SW 1271 (cell line): ENCODE measurements at regions not wholly inside any gene's neighbourhood (a gene's known extent, or its start where the extent isn't known, plus 50 kb on each side); places are given as distances from the start of the nearest gene placed in this dataset.
"Not testable (repeated sequence)": the region's sequence is repeated elsewhere in the genome, so short reads cannot be mapped to it uniquely, and the experiment has no call there.

ENCODE experiments used
- DNase-seq, 2 experiments: peaks; one replicate each; lab custom pipeline; 2025; lab: John Stamatoyannopoulos, UW

DNA sequence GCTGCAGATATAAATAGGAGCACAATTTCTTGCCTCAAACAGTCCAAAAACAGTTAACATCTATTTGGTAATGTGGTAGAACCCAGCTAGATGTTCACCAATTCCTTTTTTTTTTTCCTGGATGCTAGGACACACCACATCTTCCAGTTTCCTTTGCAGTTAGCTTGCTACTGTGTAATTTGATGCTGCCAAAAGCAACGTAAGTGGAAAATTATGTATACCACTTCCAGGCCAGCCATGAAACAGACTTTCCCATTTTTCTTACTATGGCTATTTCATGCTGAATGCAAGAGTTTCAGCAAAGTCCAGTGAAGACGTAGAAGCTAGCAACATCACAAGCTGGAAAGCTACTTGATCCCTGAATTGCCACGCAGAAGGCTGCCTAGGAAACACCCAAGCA lies 667.2 kb downstream of the TLE1 start:
- no peak for DNase-seq

DNA sequence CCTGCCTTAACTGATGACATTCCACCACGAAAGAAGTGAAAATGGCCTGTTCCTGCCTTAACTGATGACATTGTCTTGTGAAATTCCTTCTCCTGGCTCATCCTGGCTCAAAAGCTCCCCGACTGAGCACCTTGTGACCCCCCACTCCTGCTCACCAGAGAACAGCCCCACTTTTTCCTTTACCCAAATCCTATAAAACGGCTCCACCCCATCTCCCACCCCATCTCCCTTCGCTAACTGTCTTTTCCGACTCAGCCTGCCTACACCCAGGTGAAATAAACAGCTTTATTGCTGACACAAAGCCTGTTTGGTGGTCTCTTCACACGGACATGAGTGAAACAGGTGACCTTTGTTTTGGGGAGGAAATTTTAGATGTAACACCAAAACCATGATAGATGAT lies 674.4 kb downstream of the TLE1 start:
- not testable (repeated sequence) for DNase-seq

DNA sequence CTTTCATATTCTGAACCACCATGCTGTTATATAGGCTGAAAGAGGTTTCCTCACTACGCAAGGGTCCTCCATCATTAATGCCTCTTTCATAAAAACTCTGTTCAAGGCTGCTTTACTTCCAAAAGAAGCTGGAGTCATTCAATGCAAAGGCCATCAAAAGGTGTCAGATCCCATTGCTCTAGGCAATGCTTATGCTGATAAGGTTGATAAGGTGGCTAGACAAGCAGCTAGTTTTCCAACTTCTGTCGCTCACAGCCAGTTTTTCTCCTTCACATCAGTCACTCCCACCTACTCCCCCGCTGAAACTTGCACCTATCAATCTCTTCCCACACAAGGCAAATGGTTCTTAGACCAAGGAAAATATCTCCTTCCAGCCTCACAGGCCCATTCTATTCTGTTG lies 676.2 kb downstream of the TLE1 start:
- DNase-seq: not testable (repeated sequence)

DNA sequence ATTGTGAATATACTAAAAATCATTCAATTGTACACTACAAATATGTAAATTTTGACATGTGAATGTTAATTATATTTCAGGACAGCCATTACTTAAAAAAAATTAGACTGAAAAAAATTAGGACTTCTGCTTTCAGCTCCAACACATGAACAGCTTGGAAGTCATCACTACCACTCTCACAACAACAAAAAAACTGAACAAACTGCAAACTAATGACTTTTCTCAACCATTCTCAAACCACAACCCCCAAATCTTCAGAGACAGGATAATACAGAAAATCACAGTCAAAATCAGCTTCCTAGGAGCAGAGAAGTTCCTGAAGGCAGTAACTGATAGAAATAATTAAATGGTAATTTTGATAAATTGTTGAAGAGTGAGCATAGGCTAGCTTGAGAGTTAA lies 686.4 kb downstream of the TLE1 start:
- DNase-seq: no peak

GRCh38 chr9:81002242-81002641 lies 687.1 kb downstream of the TLE1 start:
- no peak for DNase-seq

DNA sequence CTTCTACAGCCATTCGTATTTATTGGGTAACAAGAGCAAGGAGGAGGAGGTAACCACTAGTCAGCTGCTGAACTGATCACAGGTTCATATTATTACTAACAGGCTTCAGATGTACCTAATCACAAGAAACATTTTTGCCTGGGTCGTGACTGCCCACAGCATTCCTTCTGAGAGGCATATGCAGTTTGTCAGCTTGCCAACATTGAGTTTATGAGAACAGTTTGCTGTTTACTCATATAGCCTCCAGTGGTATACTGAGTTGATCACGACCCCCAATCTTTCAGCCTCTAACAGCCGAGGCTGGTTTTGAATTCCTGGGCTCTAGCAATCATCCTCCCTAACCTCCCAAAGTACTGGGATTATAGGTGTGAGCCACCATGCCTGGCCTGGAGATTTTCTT lies 693.6 kb downstream of the TLE1 start:
- peak in 1 of 2 experiments; percentile 30 for DNase-seq

GRCh38 chr9:80994892-80995291 lies 694.5 kb downstream of the TLE1 start:
- DNase-seq: peak; percentile 8

DNA sequence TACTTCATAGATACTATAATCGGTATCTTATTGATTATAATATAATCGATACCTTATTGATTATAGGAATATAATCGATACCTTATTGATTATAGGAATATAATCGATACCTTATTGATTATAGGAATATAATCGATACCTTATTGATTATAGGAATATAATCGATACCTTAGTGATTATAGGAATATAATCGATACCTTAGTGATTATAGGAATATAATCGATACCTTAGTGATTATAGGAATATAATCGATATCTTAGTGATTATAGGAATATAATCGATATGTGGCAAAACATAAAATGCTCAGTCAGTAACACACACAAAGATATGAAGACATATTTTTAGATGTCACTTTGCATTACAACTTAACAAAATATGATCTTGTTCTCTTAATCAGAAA lies 703.8 kb downstream of the TLE1 start:
- DNase-seq: not testable (repeated sequence)

- no peak for DNase-seq
Measured at GRCh38 chr9:80976403-80976802, 712.9 kb downstream of the TLE1 start.

DNA sequence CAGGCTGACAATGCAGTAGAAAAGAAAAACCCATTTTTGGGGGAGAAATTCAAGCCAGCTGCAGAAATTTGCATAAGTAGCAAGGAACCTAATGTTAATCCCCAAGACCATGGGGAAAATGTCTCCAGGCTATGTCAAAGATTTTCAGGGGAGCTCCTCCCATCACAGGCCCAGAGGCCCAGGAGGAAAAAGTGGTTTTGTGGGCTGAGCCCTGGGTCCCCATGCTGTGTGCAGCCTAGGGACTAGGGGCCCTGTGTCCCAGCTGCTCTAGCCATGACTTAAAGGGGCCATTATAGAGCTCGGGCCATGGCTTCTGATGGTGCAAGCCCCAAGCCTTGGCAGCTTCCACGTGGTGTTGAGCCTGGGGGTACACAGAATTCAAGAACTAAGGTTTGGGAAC lies 719.0 kb downstream of the TLE1 start:
- not testable (repeated sequence) for DNase-seq

DNA sequence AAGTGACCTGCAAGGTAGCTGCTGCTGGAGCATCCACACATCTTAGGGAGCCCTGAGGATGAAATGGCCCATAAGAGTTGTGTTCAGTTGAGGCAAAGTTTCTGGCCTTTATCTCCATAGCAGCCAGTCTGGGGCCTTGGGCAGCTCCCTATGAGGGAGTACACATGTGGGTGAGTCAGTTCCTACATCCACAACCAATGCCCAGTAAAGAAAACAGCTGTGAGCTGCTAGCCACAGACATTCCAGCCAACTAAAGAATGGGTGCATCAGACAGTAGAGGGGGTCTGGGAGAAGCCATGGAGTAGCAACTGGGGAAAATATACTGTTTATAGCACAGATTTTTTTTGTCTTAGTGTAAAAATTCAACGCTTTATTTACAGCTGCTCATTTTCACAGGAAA lies 720.7 kb downstream of the TLE1 start:
- no peak for DNase-seq

DNA sequence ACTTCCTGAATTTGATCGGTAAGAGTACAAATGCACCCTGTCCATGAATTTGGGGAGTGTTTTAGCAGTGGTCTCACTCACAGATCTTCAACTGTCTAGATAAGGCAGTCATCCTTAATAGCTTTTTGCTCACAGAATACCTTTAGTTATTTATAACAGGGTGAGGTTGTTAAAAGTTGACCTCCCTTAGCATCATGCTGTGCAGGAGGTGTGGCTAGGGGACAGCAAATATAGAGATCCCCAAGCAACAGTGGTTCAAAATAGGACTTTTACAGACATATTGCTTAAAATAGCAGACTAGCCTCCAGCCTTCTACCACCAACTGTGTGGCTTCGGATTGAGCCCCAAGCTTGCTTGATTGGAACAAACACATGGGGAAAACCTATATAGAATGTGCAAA lies 724.4 kb downstream of the TLE1 start:
- no peak for DNase-seq

DNA sequence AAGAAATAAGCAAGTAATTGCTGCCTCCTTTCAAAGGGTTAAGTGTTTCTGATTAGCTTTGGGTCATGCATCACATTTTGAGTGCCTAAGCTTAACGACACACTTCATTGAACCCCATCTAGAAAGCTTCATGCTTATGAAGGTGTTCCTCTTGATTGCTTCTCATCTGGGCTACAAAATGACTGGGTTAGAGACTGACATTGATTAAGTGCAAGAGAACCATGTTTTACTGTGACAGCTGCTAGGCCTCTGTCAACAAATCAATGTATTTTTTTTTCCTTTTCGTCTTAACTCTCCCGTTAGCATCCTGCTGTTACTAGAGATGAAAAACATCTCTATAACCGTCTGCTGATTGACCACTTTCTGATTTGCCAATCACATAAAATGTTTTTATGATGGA lies 725.0 kb downstream of the TLE1 start:
- no peak for DNase-seq

DNA sequence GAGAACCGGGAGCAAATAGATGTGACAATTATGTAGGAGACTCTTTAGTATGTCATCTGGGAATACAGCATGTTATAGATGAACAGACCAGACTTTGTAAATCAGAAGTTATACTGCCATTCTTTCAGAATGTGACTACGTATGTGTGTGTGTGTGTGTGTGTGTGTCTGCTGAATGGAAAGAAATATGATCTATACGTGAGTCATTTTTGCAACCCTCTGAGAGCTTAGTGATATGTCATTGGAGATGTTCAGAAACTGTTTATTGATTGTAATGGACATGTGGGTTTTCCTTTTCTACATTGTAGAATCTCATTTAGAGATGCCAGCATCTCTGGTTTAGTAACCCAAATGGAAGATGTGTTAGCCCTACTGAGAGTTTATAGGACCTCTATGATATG lies 731.5 kb downstream of the TLE1 start:
- no peak for DNase-seq

DNA sequence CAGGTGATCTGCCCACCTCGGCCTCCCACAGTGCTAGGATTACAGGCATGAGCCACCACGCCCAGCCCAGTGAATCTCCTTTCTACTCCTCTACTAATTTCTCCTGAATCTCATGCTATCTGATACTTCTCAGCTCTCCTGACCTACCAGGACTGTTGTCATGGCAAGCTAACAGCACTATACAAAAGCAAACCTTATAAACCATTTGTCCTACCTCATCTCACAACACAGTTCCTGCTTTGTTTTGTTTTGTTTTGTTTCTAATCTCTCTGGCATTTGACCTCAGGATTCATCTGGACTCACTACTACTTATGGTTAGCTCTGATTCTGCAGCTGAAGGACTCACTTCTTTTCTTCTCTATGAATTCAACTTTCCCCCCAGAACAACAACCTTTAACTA lies 734.8 kb downstream of the TLE1 start:
- no peak for DNase-seq

DNA sequence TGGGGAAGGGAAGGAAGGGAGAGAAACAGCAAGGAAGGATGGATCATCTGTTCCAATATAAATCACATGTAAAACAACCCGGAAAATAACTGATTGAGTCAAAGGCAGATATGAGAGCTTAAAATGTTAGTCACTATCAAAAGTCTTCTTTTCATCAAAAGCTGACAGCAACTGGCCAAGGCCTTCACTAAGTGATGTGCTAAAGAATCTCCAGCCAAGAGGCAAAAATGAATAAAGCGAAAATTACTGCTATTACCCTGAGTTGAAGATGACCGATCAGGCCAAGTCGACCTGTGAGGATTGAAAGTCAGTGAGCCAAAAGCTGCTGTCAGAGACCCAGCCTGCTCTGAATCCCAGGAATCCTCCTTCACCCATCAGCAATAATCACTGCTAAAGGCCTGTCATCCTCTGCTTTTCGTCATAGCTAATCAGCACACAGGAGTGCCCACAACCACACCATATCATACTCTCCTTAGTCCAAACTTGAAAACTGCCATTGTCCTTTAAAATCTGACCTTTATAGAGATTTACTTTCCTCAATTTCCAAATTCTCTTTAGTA lies 736.9 kb downstream of the TLE1 start:
- DNase-seq: no peak

- no peak for DNase-seq
Measured at GRCh38 chr9:80951675-80952074, 737.7 kb downstream of the TLE1 start.

DNA sequence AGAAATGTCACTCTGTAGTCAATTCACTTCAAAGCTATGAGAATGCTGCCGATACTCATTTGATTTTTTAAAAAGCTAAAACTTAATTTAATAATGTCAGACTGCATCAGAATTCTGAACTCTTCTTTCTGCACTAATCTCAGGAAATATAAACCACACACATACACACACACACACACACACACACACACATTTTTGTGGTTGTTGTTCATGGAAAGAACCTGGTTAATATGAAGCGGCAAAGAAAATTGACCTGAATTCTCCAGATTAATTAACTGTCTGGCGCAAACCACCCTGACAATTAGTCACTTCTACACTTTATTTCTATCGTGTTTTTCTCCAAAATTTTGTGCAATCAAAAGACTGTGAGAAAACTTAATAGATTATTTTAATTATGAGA lies 740.5 kb downstream of the TLE1 start:
- DNase-seq: no peak

DNA sequence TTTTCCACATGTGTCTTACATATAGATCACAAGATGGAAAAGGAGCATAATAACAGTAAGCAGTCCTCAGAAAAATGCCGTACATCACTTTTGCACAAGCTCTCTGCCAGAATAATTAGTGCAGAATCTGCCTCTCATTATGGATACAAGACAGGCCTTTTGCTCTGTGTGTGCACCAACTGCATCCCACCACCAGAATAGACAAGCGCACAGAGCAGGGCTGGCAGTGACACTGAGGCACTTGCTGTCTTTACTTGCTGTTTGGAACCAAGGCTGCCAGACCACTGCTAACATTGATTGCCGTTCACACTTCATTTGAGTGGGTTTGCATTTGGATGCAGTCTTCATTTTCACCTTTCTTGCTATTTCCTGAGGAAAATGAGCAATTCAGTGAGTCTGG lies 741.3 kb downstream of the TLE1 start:
- no peak for DNase-seq

DNA sequence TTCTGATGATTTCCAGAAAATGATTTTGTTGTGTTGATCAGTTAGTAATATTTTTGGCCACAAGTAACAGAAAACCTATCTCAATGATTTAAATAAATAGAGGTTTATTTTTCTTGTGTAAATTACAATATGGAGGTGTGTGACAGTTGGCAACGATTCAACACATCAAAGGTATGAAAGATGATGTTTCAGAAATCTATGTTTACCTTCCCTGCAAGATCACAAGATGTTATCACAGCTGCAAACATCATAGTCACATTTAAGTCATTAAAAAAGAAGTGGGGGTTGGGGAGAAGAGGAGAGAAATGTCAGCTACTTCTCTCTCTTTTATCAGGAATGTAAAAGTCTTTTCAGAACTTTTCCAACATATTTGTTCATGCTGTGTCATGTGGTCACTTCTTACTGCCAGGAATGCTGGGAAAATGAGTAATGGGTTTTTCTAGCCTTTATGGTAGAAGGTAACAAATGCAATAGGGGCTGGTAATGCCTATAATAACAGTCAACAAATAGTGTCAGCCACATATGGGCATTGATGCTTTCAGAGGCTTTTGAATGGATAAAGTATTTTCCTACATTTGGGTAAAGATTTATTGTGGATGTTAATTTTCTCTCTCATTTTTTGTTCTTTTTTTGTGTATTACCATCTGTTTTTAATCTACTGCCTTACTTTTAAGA lies 742.7 kb downstream of the TLE1 start:
- no peak for DNase-seq

- DNase-seq: no peak
Measured at GRCh38 chr9:80945436-80945835, 743.9 kb downstream of the TLE1 start.

- no peak for DNase-seq
Measured at GRCh38 chr9:80937645-80938044, 751.7 kb downstream of the TLE1 start.

DNA sequence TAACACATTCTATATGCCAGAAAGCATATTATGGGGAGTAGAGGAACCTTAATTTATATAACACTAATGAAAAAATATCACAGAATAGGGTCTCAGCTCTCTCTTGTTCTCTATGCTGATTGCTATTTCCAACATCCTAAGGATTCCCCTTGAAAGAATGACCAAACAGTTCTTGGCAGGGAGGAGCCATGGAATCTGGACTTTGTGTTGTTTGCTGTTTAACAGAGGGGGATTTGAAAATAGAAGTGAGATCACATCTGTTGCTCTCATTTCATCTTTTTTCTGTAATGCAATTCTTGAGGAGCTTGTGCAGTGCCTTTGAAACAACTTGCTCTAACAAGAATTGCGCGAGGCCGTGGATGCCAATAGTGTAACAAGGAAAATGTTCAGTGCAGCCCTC lies 755.3 kb downstream of the TLE1 start:
- DNase-seq: no peak
